ENCODE measurements at regions not wholly inside any gene's neighbourhood (a gene's known extent, or its start where the extent isn't known, plus 50 kb on each side); places are given as distances from the start of the nearest gene placed in this dataset.

DNA sequence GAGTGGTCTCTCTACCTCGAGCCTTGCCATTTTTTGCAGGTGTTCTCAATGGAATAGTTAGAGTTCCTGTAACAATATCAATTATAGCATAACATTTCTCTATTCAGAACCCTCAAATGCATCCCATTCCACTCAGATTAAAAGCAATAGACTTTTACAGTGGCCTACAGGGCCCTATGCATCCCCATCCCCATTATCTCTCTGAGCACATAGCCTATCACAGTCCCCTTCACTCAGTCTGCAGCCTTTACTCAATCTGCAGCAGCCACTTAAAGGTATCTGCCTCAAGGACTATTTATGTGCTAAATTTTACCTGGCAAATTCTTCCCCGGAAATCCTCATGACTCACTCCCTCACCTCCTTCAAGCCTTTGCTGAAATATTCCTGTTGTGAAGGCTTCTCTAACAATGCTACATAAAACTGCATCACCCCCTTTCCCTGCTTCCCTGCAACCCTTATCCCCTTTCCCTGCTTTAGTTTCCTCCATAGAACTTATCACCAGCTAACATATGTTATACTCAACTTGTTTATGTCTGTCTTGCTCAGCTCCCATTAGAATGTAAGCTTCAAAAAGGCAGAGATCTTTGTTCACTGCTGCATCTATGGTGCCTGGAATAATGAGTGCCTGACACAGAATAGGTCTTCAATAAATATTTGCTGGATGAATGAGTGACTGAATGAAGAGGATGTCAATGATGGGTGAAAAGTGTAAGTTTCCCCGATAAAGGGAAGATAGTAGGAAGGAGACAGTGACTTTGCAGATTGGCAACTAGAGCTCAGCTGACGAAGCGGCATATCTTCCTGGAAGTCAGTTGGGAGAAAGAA lies 54.1 kb upstream of the ZNF366 start:
- H3K9ac ChIP-seq (ENCODE audit: extremely low read depth, insufficient read length, low read length): no peak overlapping the region
- no peaks in the 10 kb centered on the region for H3K9me3 ChIP-seq (ENCODE audit: control insufficient read depth, low read depth, low read length)
- H3K14ac ChIP-seq (ENCODE audit: insufficient read depth, low read length): no peak overlapping the region
- no peak overlapping the region for H3K4ac ChIP-seq (ENCODE audit: low read depth, low read length)
- no peak overlapping the region for H2BK120ac ChIP-seq (ENCODE audit: low read depth, low read length, poor library complexity, severe bottlenecking)
- no peak overlapping the region for H4K91ac ChIP-seq (ENCODE audit: insufficient read length, low read depth, low read length)
- H3K27me3 ChIP-seq (ENCODE audit: insufficient read depth, low read length): no peaks in the 10 kb centered on the region
- no peak overlapping the region for H2BK15ac ChIP-seq (ENCODE audit: low read depth, low read length)
- no peak overlapping the region for H2BK5ac ChIP-seq (ENCODE audit: insufficient read length, low read length)
- H3K4me2 ChIP-seq (ENCODE audit: insufficient read depth, insufficient read length, low read length): no peak overlapping the region
- no peak overlapping the region for H3K56ac ChIP-seq (ENCODE audit: insufficient read length, low read depth, low read length)
- H3K79me1 ChIP-seq (ENCODE audit: insufficient read depth, low read depth, low read length, poor library complexity, severe bottlenecking): no peaks in the 10 kb centered on the region
- no peak overlapping the region for H2AK5ac ChIP-seq (ENCODE audit: insufficient read length, low read length)
- peak overlapping the region; percentile 6 for H3K27ac ChIP-seq (ENCODE audit: insufficient read length, low read depth, low read length)
- H3K18ac ChIP-seq (ENCODE audit: insufficient read length, low read depth, low read length): no peak overlapping the region
- H3K23ac ChIP-seq (ENCODE audit: insufficient read length, low read depth, low read length): no peak overlapping the region
- Mint-ChIP-seq H3K4me1 (peaks cover 35% of the 10 kb centered on the region in 2 experiments), H3K36me3 (ENCODE audit: insufficient read depth in 1 of 3, low read depth in 3 of 3) (no peaks in the 10 kb centered on the region), H3K9me3 (no peaks in the 10 kb centered on the region; a peak in 2 of 5 replicates), H3K4me3 (no peak overlapping the region), H3K27ac (0 out of 7 replicates have a peak overlapping the region, but pooled peaks of 2 of the 3 experiments have one; percentile 1 to 17), H3K27me3 (ENCODE audit: low read depth) (no peaks in the 10 kb centered on the region)
- no CpG with 5 or more reads among the region's 5 CpGs for WGBS (ENCODE audit: extremely low coverage, insufficient read length, low lambda C conversion rate)
- no peak overlapping the region for H3T11ph ChIP-seq (ENCODE audit: low read length)
- DNase-seq: no peak
- no peaks in the 10 kb centered on the region for H4K20me1 ChIP-seq (ENCODE audit: control insufficient read depth, insufficient read depth, insufficient read length)
- H2BK12ac ChIP-seq (ENCODE audit: insufficient read length, low read depth, low read length): no peak overlapping the region
- no peak overlapping the region for H2BK20ac ChIP-seq (ENCODE audit: low read depth, low read length, poor library complexity, severe bottlenecking)
- TF ChIP-seq, protein P1, sequence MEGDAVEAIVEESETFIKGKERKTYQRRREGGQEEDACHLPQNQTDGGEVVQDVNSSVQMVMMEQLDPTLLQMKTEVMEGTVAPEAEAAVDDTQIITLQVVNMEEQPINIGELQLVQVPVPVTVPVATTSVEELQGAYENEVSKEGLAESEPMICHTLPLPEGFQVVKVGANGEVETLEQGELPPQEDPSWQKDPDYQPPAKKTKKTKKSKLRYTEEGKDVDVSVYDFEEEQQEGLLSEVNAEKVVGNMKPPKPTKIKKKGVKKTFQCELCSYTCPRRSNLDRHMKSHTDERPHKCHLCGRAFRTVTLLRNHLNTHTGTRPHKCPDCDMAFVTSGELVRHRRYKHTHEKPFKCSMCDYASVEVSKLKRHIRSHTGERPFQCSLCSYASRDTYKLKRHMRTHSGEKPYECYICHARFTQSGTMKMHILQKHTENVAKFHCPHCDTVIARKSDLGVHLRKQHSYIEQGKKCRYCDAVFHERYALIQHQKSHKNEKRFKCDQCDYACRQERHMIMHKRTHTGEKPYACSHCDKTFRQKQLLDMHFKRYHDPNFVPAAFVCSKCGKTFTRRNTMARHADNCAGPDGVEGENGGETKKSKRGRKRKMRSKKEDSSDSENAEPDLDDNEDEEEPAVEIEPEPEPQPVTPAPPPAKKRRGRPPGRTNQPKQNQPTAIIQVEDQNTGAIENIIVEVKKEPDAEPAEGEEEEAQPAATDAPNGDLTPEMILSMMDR (conservative IDR thresholded peaks at IDR 0.05): no peak
- peaks cover 7% of the 10 kb centered on the region for H3K4me1 ChIP-seq (ENCODE audit: insufficient read depth, low read length)
- H4K5ac ChIP-seq (ENCODE audit: insufficient read length, low read depth, low read length): no peak overlapping the region
- peaks cover 3% of the 10 kb centered on the region for H3K23me2 ChIP-seq (ENCODE audit: insufficient read length, low read depth, low read length, poor library complexity, severe bottlenecking)
- no peak overlapping the region for H2AFZ ChIP-seq (ENCODE audit: low read length)
- no peaks in the 10 kb centered on the region for H3K79me2 ChIP-seq (ENCODE audit: insufficient read depth, low read length)
- no peak overlapping the region for H4K8ac ChIP-seq (replicated peaks; ENCODE audit: insufficient read length, low read depth, low read length)

Measured in H9 (cell line).